Dendritic cell treated with granulocyte-macrophage colony-stimulating factor and Interleukin-4, amounts not matched to agents 40 ng/mL and 50 ng/mL, for 4 days (primary cell): ENCODE measurements at regions not wholly inside any gene's neighbourhood (a gene's known extent, or its start where the extent isn't known, plus 50 kb on each side); places are given as distances from the start of the nearest gene placed in this dataset.
"Not testable (repeated sequence)": the region's sequence is repeated elsewhere in the genome, so short reads cannot be mapped to it uniquely, and the experiment has no call there.

Experiments
- H3K27ac Mint-ChIP-seq: one replicate; pipeline ENCODE4 v1.8.0; 2022; ENCODE audit warnings: mild to moderate bottlenecking, mixed read lengths
- H3K27me3 Mint-ChIP-seq: one replicate; pipeline ENCODE4 v1.8.0; 2022; ENCODE audit warnings: mild to moderate bottlenecking, mixed read lengths
- H3K36me3 Mint-ChIP-seq: one replicate; pipeline ENCODE4 v1.8.0; 2022; ENCODE audit warnings: low read depth, mixed read lengths
- H3K4me1 Mint-ChIP-seq: one replicate; pipeline ENCODE4 v1.8.0; 2022; ENCODE audit warnings: low read depth, mixed read lengths
- H3K4me3 Mint-ChIP-seq: one replicate; pipeline ENCODE4 v1.8.0; 2022; ENCODE audit warnings: mild to moderate bottlenecking, moderate library complexity, mixed read lengths
- H3K9me3 Mint-ChIP-seq: one replicate; pipeline ENCODE4 v1.8.0; 2022; ENCODE audit warnings: mixed read lengths
- intact Hi-C: fragments of 100-400 bp; cut with micrococcal nuclease; formaldehyde crosslinking; loops from one replicate; pipeline ENCODE4 v1.15.0; 2022

DNA sequence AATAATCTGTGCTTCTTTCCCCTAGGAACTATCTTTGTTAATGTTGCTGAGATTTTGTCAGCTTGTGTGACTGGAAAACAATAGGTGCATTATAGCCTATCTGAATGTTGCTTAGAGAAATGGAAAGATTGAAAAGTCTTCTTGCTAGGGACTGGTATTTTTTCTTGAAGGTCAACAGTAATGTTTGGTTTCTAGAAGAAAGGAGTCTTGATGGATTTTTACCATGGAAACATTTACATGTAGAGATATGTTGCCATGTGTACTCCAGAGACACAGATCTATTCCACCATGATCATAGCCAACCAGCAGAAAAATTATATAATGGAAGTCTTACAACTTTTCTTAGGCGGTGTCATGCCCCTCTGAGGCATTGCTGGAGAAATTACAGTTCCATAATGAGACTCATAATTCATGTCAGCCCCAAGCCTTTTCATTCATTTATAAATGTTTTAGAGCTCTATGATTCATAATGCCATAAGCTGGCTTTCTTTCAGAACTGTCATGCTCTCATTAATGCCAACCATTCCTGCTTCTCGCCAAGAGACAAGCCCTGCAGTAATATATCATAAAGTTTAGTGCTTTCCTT lies 175.1 kb upstream of the PTPRZ1 start:
- no peaks in the 10 kb centered on the region for H3K36me3 Mint-ChIP-seq
- intact Hi-C loops, result no loop called here
- H3K4me3 Mint-ChIP-seq, result no peak overlapping the region
- H3K4me1 Mint-ChIP-seq, result no peaks in the 10 kb centered on the region
- no peak overlapping the region for H3K27ac Mint-ChIP-seq
- H3K9me3 Mint-ChIP-seq, result no peaks in the 10 kb centered on the region
- no peaks in the 10 kb centered on the region for H3K27me3 Mint-ChIP-seq

GRCh38 chr7:121696954-121697353 lies 176.0 kb upstream of the PTPRZ1 start:
- Mint-ChIP-seq H3K4me3 (no peak overlapping the region), H3K27ac (no peak overlapping the region), H3K4me1 (no peaks in the 10 kb centered on the region), H3K36me3 (no peaks in the 10 kb centered on the region), H3K27me3 (no peaks in the 10 kb centered on the region), H3K9me3 (no peaks in the 10 kb centered on the region)
- intact Hi-C loops, result no loop called here

DNA sequence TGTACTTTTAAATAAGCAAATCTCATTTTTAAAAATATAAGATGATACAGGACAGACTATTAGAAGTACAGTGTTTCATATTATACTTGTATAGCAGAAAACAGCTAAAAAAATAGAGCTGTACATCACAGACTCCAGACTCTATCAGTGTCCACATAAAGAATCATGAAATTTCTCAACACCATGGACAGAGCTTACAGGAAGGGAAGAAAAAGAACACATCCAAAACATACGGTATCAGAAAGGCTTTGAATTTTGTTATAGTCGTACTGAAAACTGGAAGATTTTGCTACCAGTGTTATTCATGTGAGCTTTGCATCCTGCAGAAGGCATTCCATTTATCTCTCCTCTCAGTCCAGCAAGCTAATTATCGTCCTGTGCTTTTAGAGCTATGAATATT lies 183.2 kb upstream of the PTPRZ1 start:
- no peaks in the 10 kb centered on the region for H3K4me1 Mint-ChIP-seq
- H3K27ac Mint-ChIP-seq, result no peak overlapping the region
- no peaks in the 10 kb centered on the region for H3K27me3 Mint-ChIP-seq

DNA sequence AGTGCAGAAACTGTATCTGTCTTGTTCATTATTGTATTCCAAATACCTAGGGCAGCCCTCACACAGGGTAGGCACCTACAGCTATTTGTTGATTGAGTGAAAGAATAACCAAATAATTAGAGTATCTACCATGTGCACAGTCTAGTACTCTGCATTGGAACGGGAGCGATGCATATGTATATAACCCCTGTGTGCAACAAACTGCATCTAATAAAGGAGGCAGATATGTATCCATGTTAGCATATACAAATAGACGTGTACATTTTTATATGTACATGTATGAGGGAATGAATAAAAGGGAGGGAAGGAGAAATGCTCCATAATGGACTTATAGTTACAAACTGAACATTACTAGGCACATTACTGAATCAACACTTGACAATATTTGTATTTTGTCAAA lies 191.3 kb upstream of the PTPRZ1 start:
- H3K4me3 Mint-ChIP-seq, result no peak overlapping the region
- peaks cover under 1% of the 10 kb centered on the region for H3K9me3 Mint-ChIP-seq
- no peak overlapping the region for H3K27ac Mint-ChIP-seq
- H3K4me1 Mint-ChIP-seq, result no peaks in the 10 kb centered on the region
- no peaks in the 10 kb centered on the region for H3K27me3 Mint-ChIP-seq
- no peaks in the 10 kb centered on the region for H3K36me3 Mint-ChIP-seq
- intact Hi-C loops, result no loop called here

More for the DNA sequence above, 183.2 kb upstream of the PTPRZ1 start:
- H3K4me3 Mint-ChIP-seq, result no peak overlapping the region
- H3K9me3 Mint-ChIP-seq, result peaks cover 19% of the 10 kb centered on the region
- H3K36me3 Mint-ChIP-seq, result no peaks in the 10 kb centered on the region
- intact Hi-C loops, result no loop called here

DNA sequence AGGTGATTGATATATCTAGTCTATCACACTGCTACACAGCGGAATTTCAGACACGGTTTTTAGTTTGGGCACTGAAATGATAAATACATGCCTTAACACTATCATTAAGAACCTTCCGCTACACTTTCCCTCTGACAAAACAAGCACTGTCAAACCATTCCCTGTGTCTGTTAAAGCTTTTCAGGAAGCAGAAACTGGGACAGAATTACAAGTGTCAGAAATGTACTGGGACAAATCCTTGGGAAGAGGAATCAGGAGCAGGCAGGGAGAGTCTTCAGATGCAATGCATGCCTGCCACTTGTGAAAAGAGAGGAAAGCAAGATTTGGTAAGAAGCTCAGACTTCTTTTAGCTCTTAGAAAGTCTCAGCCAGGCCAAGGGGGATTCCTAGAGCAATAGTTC lies 196.8 kb upstream of the PTPRZ1 start:
- Mint-ChIP-seq H3K9me3 (peaks cover 9% of the 10 kb centered on the region), H3K4me3 (no peak overlapping the region), H3K4me1 (no peaks in the 10 kb centered on the region), H3K27ac (no peak overlapping the region), H3K36me3 (no peaks in the 10 kb centered on the region), H3K27me3 (no peaks in the 10 kb centered on the region)
- intact Hi-C loops, result no loop called here

DNA sequence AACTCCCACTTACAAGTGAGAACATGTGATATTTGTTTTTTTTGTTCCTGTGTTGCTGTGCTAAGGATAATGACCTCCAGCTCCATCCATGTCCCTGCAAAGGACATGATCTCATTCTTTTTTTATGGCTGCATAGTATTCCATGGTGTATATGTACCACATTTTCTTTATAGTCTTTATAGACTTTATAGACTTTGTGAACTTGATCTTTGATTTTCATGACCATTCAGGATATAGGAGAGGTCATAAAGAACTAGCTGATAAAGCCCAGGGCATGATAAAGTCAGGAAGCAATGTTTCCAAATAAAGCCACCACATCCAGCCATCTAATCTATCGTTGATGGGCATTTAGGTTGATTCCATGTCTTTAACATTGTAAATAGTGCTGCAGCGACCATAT lies 198.5 kb upstream of the PTPRZ1 start:
- H3K36me3 Mint-ChIP-seq, intact Hi-C loops, H3K27ac Mint-ChIP-seq, H3K4me3 Mint-ChIP-seq, H3K9me3 Mint-ChIP-seq, H3K27me3 Mint-ChIP-seq, H3K4me1 Mint-ChIP-seq: not testable (repeated sequence)

DNA sequence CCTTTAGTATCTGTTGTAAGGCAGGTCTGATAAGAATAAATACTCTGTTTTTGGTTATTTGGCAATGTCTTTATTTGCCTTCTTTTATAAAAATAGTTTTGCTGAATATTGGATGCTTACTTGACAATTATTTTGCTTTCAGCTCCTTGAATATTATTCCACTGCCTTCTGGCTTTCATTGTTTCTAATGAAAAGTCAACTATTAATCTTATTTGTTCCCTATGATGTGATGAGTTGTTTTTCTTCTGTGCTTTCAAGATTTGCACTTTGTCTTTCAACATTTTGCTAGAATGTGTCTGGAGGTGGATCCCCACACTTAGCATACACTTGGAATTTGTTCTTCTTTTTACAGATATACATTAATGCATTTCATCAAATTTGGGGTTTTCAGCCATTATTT lies 203.8 kb upstream of the PTPRZ1 start:
- Mint-ChIP-seq H3K27ac (no peak overlapping the region), H3K9me3 (no peaks in the 10 kb centered on the region), H3K4me1 (no peaks in the 10 kb centered on the region), H3K27me3 (no peaks in the 10 kb centered on the region), H3K4me3 (no peak overlapping the region), H3K36me3 (no peaks in the 10 kb centered on the region)
- intact Hi-C loops, result no loop called here

- Mint-ChIP-seq H3K27me3 (no peaks in the 10 kb centered on the region), H3K4me1 (no peaks in the 10 kb centered on the region), H3K9me3 (peaks cover 10% of the 10 kb centered on the region), H3K27ac (no peak overlapping the region), H3K4me3 (no peak overlapping the region), H3K36me3 (no peaks in the 10 kb centered on the region)
- intact Hi-C loops, result no loop called here
Observed at GRCh38 chr7:121666306-121666705, 206.7 kb upstream of the PTPRZ1 start.

DNA sequence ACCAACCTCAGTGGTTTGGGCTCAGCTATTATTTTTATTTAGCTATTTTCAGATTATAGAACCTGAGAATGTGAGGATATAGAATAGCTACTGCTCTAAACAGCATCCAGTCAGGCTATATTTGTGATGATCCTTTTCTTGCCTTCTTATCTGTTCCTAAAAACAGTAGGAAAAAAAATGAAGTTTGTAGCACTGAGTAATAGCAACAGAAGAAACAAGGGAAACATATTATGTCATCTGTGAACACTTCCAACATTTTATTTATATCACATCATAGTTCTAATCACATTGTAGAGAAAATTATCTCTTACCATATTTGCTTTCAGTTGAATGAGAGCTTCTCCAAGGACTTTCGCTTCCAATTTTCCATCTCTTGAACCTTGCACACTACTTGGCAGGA lies 229.6 kb upstream of the PTPRZ1 start:
- H3K4me3 Mint-ChIP-seq, result no peak overlapping the region
- H3K27ac Mint-ChIP-seq, result no peak overlapping the region
- no peaks in the 10 kb centered on the region for H3K36me3 Mint-ChIP-seq
- no peaks in the 10 kb centered on the region for H3K4me1 Mint-ChIP-seq
- intact Hi-C loops, result no loop called here
- H3K9me3 Mint-ChIP-seq, result no peaks in the 10 kb centered on the region
- H3K27me3 Mint-ChIP-seq, result no peaks in the 10 kb centered on the region

- Mint-ChIP-seq H3K4me3 (no peak overlapping the region), H3K9me3 (no peaks in the 10 kb centered on the region), H3K4me1 (no peaks in the 10 kb centered on the region), H3K27me3 (no peaks in the 10 kb centered on the region), H3K36me3 (no peaks in the 10 kb centered on the region), H3K27ac (no peak overlapping the region)
- intact Hi-C loops, result no loop called here
Observed at GRCh38 chr7:121639705-121640104, 233.3 kb upstream of the PTPRZ1 start.

DNA sequence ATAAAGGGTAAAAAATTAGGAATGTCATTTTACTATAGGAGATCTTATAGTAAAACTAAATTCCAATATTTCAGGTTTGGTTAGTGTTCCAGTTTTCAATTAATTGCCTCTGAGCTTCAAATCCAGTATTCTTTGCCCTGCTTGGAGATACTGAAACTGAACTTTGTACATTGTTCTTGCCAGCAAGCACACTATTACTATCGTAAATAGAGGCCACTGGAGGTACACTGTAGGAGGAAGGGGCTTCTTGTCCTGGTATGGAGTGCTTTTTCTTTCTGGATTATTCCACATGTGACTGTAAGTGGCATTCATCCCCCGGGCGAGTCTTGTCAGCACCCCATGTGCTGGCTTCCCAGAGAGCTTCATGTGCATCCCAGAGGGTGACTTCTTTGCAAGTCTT lies 234.7 kb upstream of the PTPRZ1 start:
- intact Hi-C loops, result no loop called here
- Mint-ChIP-seq H3K36me3 (no peaks in the 10 kb centered on the region), H3K27me3 (no peaks in the 10 kb centered on the region), H3K4me3 (no peak overlapping the region), H3K4me1 (no peaks in the 10 kb centered on the region), H3K9me3 (no peaks in the 10 kb centered on the region), H3K27ac (no peak overlapping the region)

DNA sequence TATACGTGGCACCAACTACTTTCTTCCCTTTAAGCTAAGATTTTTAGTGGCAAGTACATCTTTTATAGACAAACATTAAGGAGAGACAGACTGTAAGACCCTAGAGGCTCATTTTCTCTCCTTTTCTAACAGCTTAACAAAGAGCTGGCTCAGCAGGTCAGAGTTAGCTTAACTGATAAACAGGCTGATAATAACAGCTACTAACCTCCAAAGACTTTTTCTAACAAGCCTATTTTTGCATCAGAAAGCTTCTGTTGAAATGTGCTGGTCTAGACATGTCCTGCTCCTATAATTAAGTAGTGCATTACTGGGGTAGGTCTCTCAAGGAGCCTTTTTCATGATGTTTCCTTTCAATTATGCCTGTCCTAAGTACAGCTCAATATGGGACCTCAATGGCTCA lies 238.2 kb upstream of the FAM3C start:
- no peaks in the 10 kb centered on the region for H3K9me3 Mint-ChIP-seq
- no peak overlapping the region for H3K27ac Mint-ChIP-seq
- H3K4me1 Mint-ChIP-seq, result no peaks in the 10 kb centered on the region
- H3K27me3 Mint-ChIP-seq, result no peaks in the 10 kb centered on the region
- intact Hi-C loops, result no loop called here
- H3K36me3 Mint-ChIP-seq, result no peaks in the 10 kb centered on the region
- no peak overlapping the region for H3K4me3 Mint-ChIP-seq

- Mint-ChIP-seq H3K27ac (no peak overlapping the region), H3K9me3 (no peaks in the 10 kb centered on the region), H3K27me3 (no peaks in the 10 kb centered on the region), H3K4me3 (no peak overlapping the region), H3K4me1 (no peaks in the 10 kb centered on the region), H3K36me3 (no peaks in the 10 kb centered on the region)
- intact Hi-C loops, result no loop called here
Observed at GRCh38 chr7:121633186-121633585, 237.1 kb upstream of the FAM3C start.

DNA sequence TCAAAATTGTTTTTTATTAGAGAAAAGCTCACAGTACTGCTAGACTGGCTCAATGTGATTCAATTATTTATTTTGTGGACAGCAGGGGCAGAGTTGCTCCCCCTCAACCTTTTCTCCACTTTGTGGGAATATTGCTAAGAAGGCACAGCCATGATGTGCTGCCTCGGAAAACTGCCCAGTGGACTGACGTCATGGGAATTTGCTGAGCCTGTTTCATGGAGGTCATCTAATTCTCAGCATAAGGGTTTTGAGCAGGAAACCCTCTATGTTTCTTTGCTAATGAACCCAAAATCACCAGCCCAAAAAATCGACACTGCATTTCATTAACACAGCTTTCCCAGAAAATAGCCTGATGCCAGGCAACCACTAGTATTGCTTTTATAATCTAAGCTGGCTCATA lies 228.8 kb upstream of the FAM3C start:
- no peaks in the 10 kb centered on the region for H3K27me3 Mint-ChIP-seq
- no peaks in the 10 kb centered on the region for H3K36me3 Mint-ChIP-seq
- no peak overlapping the region for H3K4me3 Mint-ChIP-seq
- no peaks in the 10 kb centered on the region for H3K4me1 Mint-ChIP-seq
- intact Hi-C loops, result no loop called here
- H3K9me3 Mint-ChIP-seq, result no peaks in the 10 kb centered on the region
- no peak overlapping the region for H3K27ac Mint-ChIP-seq

DNA sequence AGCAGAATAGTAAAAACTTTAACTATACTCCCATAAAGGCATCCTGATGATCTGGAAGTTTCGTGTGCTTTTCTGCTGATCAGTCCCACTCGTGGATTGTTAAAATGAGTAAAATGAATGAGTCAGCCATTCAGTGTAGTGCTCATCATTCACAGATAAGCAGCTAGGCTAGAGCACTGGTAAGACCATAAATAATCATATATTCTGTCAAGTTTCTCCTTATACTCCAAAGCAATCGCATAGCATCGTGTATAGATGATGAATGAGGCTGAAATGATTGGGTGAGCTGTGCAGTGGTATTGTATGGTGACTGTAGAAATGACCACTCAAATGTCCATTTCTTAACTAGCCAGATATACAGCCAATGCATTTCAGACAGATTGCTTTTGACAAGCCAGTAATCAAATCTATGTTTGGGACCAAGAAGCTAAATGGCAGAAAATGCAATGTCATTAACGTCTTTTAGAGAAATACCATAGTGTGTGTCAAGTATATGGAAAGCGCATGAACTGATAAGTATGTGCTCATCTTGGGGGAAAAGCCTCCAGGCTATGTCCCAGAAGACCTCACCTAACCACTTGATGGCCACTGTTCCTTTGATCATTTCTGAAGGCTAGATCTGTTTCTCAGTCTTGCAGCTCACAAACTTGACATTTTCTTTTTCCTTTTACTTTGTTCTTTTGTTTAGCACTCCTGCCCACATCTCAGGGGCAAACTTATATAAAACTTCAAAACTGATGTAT lies 227.2 kb upstream of the FAM3C start:
- no peaks in the 10 kb centered on the region for H3K9me3 Mint-ChIP-seq
- intact Hi-C loops, result no loop called here
- no peaks in the 10 kb centered on the region for H3K27me3 Mint-ChIP-seq
- no peak overlapping the region for H3K27ac Mint-ChIP-seq
- no peaks in the 10 kb centered on the region for H3K36me3 Mint-ChIP-seq
- H3K4me3 Mint-ChIP-seq, result no peak overlapping the region
- H3K4me1 Mint-ChIP-seq, result no peaks in the 10 kb centered on the region
